NB4 (cell line): ENCODE measurements at regions not wholly inside any gene's neighbourhood (a gene's known extent, or its start where the extent isn't known, plus 50 kb on each side); places are given as distances from the start of the nearest gene placed in this dataset.

Experiments used
- DNase-seq: peaks from one replicate; pipeline ENCODE4 v3.0.0; 2010; ENCODE audit warnings: low read depth
- H3K4me3 ChIP-seq: one replicate; pipeline ENCODE4 v1.5.1; 2011; ENCODE audit warnings: mild to moderate bottlenecking, low read depth, low read length, moderate library complexity
- MYC ChIP-seq: IDR thresholded peaks from 2 replicates; pipeline ENCODE4 v1.6.1; 2011; ENCODE audit warnings: low read depth, low read length
- POLR2A ChIP-seq: IDR thresholded peaks from 2 replicates; pipeline ENCODE4 v1.6.1; 2011; ENCODE audit warnings: mild to moderate bottlenecking; ENCODE audit not compliant: insufficient read length; ENCODE audit errors: extremely low read depth
- TF ChIP-seq, protein P1 (sequence below): IDR thresholded peaks from one replicate; pipeline ENCODE4 v1.5.1; 2012; ENCODE audit warnings: low read depth, low read length
- TF ChIP-seq, protein P2 (sequence below): IDR thresholded peaks from 2 replicates; pipeline ENCODE4 v1.6.1; 2011; ENCODE audit warnings: low read depth, low read length

DNA sequence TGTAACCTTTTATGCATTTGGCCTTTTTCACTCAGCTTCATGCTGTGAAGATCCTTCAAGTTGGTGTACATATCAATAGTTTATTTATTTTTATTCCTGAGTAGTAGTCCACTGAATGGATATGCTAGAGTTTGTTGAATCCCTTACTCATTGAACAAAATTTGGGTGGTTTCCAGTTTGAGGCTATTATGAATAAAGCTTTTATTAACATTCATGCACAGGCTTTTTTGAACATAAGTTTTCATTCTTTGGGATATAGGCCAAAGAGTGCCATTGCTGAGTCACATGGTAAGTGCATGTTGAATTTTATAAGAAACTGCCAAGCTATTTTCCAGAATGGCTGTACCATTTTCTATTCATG, 59.5 kb upstream of the CAPRIN2 start:
- TF ChIP-seq MYC (no peak), POLR2A (no peak)
- TF ChIP-seq, protein P1, sequence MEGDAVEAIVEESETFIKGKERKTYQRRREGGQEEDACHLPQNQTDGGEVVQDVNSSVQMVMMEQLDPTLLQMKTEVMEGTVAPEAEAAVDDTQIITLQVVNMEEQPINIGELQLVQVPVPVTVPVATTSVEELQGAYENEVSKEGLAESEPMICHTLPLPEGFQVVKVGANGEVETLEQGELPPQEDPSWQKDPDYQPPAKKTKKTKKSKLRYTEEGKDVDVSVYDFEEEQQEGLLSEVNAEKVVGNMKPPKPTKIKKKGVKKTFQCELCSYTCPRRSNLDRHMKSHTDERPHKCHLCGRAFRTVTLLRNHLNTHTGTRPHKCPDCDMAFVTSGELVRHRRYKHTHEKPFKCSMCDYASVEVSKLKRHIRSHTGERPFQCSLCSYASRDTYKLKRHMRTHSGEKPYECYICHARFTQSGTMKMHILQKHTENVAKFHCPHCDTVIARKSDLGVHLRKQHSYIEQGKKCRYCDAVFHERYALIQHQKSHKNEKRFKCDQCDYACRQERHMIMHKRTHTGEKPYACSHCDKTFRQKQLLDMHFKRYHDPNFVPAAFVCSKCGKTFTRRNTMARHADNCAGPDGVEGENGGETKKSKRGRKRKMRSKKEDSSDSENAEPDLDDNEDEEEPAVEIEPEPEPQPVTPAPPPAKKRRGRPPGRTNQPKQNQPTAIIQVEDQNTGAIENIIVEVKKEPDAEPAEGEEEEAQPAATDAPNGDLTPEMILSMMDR: no peak
- TF ChIP-seq, protein P2, sequence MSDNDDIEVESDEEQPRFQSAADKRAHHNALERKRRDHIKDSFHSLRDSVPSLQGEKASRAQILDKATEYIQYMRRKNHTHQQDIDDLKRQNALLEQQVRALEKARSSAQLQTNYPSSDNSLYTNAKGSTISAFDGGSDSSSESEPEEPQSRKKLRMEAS: no peak
- DNase-seq: no peak
- no peak overlapping the region for H3K4me3 ChIP-seq

DNA sequence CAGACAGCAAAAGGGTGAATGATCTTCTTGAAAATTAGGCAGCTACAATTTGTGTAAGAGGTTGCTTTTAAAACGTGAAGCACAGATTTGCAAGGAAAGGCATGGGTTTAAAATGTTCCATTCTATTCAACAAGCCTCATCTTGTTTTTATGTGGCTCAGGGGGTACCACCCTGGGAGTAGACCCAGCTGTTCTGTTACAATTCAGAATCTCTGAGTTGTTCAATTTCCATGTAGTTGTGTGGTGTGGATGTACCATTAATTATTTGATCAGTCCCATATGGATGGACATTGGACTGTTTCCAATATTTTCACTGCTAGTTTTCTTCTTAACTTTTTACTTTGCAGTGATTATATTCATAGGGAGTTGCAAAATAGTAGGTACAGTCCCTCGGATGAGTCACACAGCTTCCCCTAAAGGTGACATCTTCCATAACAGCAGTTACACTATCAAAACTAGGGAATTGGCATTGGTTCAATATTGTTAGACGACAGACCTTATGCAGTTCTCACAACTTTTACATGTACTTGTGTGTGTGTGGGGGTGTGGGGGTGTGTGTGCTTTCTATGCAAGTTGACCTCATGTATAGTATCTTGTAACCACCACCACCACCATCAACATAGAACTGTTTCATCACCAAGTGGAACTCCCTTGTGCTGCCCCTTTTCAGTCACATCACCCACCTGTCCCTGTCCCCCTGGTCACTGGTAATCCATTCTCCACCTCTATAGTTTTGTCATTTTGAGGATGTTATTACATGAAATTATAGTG, 59.0 kb upstream of the CAPRIN2 start:
- no peak overlapping the region for H3K4me3 ChIP-seq
- no peak for DNase-seq
- TF ChIP-seq, protein P2: no peak
- TF ChIP-seq MYC (no peak), POLR2A (no peak)
- TF ChIP-seq, protein P1: no peak

DNA sequence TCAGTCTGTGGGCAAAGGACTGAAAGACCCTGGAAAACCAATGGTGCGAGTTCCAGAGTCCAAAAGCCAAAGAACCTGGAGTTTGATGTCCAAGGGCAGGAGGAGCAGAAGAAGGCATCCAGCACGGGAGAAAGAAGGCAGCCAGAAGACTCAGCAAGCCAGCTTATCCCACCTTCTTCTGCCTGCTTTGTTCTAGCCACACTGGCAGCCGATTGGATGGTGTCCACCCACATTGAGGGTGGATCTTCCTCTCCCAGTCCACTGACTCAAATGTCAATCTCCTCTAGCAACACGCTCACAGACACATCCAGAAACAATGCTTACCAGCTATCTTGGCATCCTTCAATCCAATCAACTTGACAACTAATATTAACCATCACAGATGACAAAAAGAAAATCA, 57.2 kb upstream of the CAPRIN2 start:
- TF ChIP-seq, protein P1: no peak
- no peak for TF ChIP-seq MYC
- no peak for DNase-seq

DNA sequence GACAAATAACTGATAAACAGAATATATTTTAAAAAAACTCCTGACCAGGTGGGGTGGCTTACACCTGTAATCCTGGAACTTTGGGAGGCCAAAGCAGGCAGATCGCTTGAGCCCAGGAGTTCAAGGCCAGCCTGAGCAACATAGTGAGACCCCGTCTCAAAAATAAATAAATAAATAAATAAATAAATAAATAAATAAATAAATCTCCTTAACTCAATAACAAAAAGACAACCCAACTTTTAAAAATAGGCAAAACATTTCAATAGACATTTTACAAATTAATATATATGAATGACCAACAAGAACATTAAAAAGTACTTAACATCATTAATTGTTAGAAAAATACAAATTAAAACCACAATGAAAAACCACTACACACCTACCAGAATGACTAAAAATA, 56.2 kb upstream of the CAPRIN2 start:
- no peak for TF ChIP-seq POLR2A
- TF ChIP-seq, protein P2: no peak
- TF ChIP-seq, protein P1: no peak
- no peak for TF ChIP-seq MYC
- DNase-seq: no peak

More for the DNA sequence above, 57.2 kb upstream of the CAPRIN2 start:
- H3K4me3 ChIP-seq: no peak overlapping the region

DNA sequence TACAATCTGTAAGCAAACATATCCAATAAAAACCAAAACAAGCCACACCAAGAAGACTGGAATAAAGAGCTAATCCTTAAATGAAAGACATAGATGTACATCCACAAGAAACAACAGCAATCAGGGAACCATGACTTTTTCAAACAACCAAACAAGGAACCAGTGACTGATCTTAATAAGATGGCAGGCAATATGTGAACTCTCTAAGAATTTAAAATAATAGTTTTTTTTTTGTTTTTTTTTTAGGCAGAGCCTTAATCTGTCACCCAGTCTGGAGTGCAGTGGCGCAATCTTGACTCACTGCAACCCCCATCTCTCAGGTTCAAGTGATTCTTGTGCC, 52.9 kb upstream of the CAPRIN2 start:
- DNase-seq: no peak
- TF ChIP-seq, protein P2: no peak
- TF ChIP-seq, protein P1: no peak
- TF ChIP-seq MYC: no peak
- TF ChIP-seq POLR2A: no peak
- H3K4me3 ChIP-seq: no peak overlapping the region

More for the DNA sequence above, 56.2 kb upstream of the CAPRIN2 start:
- H3K4me3 ChIP-seq: no peak overlapping the region
